GM18517 (cell line): ENCODE measurements at regions not wholly inside any gene's neighbourhood (a gene's known extent, or its start where the extent isn't known, plus 50 kb on each side); places are given as distances from the start of the nearest gene placed in this dataset.
"Not testable (repeated sequence)": the region's sequence is repeated elsewhere in the genome, so short reads cannot be mapped to it uniquely, and the experiment has no call there.

Experiments
- ATAC-seq: cut with Tn5 transposase; IDR thresholded peaks from one replicate; pipeline ENCODE4 v1.9.1; 2021; ENCODE audit warnings: mild to moderate bottlenecking, moderate library complexity; ENCODE audit not compliant: unreplicated experiment

DNA sequence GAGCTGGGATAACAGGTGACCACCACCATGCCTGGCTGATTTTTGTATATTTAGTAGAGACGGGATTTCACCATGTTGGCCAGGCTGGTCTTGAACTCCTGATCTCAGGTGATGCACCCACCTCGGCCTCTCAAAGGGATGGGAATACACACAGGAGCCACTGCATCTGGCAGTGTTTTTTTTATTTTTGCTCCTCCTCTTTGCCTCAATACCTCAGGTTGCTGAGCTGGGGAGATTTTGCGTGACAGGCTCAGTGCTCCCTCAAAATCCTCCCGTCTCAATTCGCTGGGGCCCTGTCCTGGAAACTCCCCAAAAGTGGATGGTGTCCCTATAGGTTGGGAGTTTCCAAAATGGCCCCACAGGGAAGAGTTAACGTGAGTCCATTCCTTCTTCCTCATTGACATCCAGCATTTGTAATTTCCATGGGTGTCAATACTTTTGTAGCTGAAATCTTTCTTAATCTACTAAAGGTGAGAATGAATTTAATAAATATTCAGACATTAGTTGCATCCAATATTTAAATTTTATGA is 71.8 kb downstream of the GGTLC2 start:
- no peak for ATAC-seq

DNA sequence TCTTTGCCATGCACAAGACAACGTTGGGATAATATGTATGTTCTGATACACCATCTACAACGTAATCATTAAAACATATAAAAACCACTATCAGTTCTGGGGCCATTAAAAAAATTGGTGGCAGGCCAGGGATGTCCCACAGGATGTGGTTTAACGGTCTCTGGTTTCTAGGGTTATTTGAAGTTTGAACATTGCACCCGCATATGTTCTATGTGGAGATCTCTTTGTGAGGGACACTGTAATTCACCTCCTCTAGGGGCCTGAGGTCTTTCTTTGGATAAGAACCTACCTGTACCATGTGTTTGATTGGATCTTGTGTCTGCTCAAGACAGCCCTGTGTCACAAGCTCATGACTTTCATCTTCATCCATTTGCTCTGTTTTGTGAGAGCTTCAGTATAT is 73.2 kb downstream of the GGTLC2 start:
- no peak for ATAC-seq

GRCh38 chr22:22720201-22720723 is 75.8 kb downstream of the GGTLC2 start:
- peak; percentile 50 for ATAC-seq

- peak; percentile 67 for ATAC-seq
These were observed 76.4 kb downstream of the GGTLC2 start for GRCh38 chr22:22720724-22721261.

DNA sequence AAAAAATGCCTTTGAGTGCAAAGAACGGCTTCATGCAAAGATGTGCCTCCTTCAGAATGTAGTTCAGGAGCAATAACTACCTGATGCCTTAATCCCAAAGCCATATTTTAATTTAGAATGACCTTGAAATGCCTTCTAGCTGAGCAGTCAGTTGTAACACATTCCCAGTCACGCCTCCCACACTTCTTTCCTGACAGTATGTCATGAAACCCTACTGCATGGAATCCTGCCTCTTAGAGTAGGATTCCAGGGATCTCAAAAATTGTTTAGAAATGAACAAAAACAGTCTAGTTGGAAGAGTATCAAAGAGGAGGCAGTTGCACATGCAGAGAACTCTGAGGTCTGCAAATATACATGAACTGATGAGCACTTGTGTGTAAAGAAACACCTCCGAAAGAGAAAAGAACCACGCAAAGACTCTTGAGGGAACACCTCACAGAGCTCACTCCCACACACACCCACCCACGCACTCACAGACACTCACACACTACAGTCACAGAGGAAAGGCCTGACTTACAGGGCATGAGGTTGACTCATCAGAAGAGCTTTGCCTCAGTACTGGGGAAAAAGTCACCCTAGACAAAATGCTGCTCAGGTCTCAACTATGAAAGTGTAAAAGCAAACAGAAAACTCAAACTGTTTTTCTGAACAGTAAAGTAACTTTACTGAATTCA is 77.4 kb downstream of the GGTLC2 start:
- no peak for ATAC-seq

DNA sequence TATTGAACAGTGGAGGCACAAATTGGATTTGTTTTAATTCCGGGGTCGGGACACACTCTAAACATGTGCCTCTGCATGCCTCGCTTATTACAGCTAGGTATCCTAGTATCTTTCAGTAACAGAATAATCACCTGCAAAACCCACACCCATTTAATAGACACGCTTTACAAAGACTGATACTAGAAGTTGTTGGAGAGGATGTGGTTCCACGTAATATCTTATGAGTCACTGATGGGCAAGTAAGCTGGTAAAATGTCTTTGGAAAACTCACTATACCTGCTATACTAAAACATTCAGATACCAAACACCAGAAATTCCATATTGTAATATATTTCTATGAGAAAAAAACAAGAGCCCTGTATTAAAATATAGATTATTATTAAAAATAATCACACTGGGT is 84.0 kb downstream of the GGTLC2 start:
- ATAC-seq, result no peak

- ATAC-seq, result no peak
These were observed 86.4 kb downstream of the GGTLC2 start for GRCh38 chr22:22730655-22731373.

- no peak for ATAC-seq
These were observed 86.9 kb downstream of the GGTLC2 start for GRCh38 chr22:22731374-22731676.

DNA sequence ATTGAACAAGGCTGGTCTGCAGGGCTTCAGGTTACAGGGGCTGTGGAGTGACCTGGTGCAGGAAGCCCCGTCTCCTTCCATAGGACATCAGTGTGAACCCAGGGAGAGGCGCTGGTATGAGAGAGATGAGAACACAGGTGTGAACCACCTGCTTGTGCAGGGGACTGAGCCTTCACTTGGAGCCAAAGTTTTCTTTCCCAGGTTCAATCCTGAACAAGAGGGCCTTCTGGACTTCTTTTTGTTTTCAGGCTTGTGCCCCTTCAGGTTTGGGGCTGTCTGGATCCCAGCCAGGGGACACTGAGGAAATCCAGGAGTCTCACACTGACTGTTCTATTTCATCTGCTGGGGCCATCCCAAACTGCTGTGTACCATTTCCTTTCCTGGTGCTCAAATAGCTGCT is 88.6 kb downstream of the GGTLC2 start:
- not testable (repeated sequence) for ATAC-seq

- ATAC-seq, result no peak
These were observed 89.5 kb downstream of the GGTLC2 start for GRCh38 chr22:22733881-22734373.

- not testable (repeated sequence) for ATAC-seq
These were observed 90.2 kb downstream of the GGTLC2 start for GRCh38 chr22:22734395-22735272.

- ATAC-seq, result not testable (repeated sequence)
These were observed 90.9 kb downstream of the GGTLC2 start for GRCh38 chr22:22735276-22735675.

DNA sequence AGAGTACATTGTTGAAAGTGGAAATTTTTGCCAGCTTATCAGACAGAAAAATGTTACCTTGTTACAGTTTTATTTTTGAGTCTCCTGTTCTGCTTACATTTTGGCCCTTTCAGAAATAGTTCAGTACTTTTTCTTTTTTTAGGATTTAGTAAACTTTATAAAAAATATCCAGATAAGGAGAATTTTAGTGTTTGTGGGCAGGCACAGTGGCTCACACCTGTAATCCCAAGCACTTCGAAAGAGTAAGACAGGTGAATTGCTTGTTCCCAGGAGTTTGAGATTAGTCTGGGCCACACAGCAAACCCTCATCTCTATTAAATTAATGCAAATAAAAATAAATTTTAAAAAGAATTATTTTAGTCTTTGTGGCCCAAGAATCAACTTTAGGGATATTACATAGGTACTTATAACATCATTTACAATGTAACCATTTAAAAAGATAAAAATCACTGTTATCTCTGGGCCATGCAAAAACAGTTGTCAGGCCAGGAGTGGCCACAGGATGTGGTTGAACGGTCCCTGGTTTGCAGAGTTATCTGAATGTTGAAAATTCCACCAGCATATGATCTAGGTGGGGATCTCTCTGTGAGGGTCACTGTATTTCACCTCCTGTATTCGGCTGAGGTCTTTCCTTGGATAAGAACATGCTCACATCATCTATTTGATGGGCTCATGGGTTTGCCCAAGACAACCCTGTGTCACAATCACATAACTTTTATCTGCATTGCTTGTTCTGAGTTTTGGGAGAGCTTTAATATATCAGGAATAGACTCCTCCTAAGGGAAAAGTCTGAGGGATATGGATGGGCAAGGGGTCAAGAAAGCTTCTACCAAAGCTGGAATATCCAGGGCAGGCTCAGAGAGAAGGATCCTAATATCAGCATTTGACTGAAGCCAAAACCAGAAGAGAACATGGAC is 91.5 kb downstream of the GGTLC2 start:
- no peak for ATAC-seq

DNA sequence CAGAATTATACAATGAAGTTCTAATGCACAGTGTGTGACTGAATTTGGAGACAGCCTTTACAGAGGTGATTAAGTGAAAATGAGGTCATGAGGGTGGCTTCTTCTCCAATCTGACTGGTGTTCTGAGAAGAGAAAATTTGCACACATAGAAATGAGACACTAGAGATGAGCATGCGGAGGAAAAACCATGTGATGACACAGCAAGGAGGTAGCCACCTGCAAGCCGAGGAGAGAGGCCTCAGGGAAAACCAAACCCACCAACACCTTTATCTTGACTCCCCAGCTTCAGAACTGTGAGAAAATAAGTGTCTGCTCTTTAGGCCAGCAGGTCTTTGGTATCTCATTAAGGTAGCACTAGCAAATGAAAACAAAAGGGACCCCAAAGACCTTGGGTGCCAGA is 93.2 kb downstream of the GGTLC2 start:
- ATAC-seq, result no peak

GRCh38 chr22:22738959-22739585 is 94.7 kb downstream of the GGTLC2 start:
- ATAC-seq, result no peak

DNA sequence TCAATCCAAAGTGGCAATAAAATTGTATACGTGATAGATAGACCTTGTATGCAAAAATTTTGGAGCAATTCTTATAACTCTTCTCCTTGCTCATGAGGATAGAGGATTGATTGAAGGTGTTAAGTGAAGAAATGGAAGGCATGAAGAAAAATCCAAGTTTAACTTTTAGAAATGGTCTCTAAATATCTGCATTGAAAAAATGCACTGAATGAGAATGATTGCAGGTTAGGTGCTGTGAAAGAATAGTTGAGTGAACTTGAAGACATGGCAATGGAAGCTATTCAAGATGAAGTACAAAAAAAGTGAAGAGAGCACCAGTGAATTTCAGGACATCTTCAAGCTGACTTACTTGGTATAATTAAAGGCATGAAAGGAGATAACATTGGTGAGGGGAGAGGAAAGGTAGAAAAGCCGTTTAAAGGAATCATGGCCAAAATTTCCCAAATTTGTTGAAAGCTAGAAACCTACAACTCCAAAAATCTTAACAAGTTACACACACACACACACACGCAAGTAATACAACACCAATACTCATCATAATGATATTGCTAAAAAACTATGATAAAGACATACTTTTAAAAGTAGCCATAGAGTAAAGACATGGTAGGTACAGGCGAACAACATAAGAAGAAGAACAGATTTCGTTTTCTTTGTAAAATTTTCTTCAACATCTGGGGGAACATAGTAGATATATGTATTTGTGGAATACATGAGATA is 96.3 kb downstream of the GGTLC2 start:
- ATAC-seq, result no peak

GRCh38 chr22:22741843-22742242 is 97.4 kb downstream of the GGTLC2 start:
- ATAC-seq, result no peak

DNA sequence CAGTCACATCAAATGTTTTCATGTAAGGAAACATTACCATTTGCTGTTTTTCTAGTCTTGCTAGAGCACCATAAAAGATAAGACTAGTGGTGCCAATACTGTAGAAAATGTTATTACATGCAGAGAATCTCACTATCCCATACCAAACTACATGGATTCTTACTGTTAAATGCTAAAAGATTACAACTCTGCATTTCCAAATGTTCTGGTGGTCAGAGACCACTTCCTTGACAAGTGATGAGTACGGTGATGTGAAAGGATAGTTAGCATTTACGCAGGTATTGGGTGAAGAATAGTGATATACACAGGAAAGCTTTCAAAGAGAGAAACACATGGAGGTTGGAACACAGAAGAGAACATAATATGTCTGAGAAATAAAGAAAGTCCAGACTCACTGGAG is 98.2 kb downstream of the GGTLC2 start:
- ATAC-seq, result no peak
